GM18858 (cell line): ENCODE measurements at regions not wholly inside any gene's neighbourhood (a gene's known extent, or its start where the extent isn't known, plus 50 kb on each side); places are given as distances from the start of the nearest gene placed in this dataset.
"Not testable (repeated sequence)": the region's sequence is repeated elsewhere in the genome, so short reads cannot be mapped to it uniquely, and the experiment has no call there.

Experiments used
- ATAC-seq: cut with Tn5 transposase; IDR thresholded peaks from one replicate; pipeline ENCODE4 v1.9.1; 2021; ENCODE audit not compliant: unreplicated experiment

DNA sequence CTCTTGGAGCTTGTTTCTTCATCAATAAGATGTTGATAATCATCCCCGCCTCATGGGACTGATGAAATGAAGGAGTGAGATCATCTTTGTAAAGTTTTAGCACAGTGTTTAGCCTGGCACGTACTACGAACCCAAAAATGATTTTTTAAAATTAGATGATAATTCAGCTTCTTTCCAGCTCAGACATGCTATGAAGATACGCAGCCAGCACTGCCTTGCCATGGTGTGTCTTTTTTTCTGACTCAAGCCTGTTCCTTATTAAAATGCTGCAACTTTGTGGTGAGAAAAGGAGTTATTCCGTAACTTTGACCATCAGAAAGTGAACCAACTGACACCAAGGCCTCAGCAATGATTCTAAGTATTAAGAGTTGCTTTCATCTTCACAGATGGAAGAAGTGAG, 269.0 kb downstream of the LTN1 start:
- no peak for ATAC-seq

DNA sequence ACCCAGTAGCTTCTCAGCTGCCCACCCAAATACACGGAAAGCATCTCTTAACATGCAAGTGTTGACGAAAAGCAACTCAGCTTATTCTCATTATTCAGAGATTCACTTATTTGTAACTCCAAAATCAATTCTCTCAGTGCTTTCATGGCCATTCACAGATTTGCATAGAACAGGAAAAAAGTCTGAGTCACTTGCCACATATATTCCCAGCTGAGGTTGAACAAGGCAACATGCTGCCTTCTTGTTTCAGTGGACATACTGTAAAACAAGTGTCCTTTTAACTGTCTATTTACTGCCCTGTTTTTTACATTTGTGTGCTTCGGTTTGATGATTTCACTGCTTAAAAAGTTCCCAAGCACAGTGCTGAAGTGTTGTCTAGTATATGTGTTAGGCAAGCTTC, 273.0 kb downstream of the LTN1 start:
- no peak for ATAC-seq

- ATAC-seq: no peak
Observed at GRCh38 chr21:28714777-28715464, 277.8 kb downstream of the LTN1 start.

GRCh38 chr21:28712411-28712810, 280.3 kb downstream of the LTN1 start:
- no peak for ATAC-seq

GRCh38 chr21:28705616-28706015, 287.1 kb downstream of the LTN1 start:
- no peak for ATAC-seq

DNA sequence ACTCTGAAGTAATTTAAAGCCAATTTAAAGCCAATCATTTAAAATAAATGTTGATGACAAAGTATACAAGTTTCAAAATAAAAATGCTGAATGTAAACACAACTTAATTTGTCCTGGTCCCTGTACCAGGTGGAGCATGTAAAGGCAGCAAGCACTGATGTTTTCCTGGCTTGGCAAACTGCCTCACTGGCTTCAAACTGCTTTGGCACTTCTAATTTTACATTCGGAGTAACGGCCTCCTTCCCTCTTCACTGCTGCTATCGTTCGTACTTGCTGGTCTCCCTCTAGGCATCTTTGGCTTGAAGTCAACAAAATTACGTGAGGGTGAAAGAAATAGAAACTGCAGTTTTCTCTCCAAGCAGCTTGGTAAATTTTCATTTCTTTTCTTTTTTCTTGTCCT, 287.9 kb downstream of the LTN1 start:
- no peak for ATAC-seq

DNA sequence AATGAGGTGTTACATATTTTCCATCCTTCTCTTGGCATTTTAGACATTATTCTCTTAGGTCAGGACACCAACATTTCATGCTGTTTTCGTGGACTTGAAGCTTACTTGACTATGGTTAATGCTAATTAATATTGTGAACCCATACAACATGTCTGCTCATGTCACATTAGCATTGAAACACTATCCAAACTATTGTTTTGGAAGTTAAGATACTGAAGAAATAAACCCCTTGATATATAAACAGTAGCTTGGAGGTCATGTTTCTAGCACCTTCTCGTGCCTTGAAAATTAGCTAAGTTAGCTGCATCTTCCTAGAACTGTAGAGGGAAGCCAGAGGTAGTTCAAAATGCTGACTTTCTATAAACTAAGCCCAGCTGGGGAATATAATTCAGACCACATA, 288.8 kb downstream of the LTN1 start:
- no peak for ATAC-seq

- ATAC-seq: no peak
Observed at GRCh38 chr21:28699596-28700259, 292.9 kb downstream of the LTN1 start.

GRCh38 chr21:28699186-28699585, 293.5 kb downstream of the LTN1 start:
- ATAC-seq: no peak

DNA sequence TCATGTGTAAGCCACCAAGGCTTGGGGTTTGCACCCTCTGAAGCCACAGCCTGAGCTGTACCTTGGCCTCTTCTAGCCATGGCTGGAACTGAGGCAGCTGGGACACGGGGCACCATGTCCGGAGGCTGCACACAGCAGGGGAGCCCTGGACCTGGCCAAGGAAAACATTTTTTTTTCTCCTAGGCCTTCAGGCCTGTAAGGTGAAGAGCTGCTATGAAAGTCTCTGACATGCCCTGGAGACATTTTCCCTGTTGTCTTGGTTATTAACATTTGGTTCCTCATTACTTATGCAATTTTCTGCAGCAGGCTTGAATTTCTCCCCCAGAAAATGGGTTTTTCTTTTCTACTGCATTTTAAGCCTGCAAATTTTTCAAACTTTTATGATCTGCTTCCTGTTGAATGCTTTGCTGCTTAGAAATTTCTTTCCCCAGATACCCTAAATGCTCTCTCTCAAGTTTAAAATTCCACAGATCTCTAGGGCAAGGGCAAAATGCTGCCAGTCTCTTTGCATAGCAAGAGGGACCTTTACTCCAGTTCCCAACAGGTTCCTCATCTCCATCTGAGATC, 295.8 kb downstream of the LTN1 start:
- ATAC-seq: no peak

DNA sequence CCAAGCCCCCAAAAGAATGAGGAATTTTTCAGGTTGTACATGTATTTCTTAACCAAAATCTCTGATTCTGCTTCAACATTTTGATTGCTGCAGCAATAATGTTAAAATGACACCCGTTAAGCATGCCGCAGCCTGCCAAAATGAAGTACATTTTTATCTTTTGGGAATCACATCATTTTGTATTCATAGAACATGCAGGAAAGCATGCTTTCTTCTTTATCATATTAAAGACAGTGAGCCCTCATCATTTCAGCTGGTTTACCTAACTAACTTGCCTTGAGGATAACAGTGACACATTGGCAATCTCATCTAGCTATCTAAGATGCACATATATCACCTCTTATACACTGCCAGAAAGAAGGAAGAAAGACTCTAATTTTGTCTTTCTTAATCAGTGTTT, 299.2 kb downstream of the LTN1 start:
- ATAC-seq: no peak

DNA sequence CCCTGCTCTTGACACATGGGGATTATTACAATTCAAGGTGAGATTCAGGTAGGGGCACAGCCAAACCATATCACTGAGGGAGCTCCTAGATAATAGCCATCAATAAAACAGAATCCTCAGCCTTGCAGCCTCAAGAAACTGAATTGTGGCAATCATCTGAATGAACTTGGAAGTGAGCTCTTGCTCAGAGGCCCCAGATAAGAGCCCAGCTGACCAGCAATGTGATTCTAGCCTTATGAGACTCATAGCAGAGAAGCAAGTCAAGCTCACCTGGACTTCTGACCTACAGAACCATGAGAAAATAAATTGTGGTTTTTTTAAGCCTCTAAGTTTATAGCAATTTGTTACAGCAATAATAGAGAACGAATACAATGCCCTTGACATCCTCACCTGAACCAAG, 302.5 kb downstream of the LTN1 start:
- no peak for ATAC-seq

DNA sequence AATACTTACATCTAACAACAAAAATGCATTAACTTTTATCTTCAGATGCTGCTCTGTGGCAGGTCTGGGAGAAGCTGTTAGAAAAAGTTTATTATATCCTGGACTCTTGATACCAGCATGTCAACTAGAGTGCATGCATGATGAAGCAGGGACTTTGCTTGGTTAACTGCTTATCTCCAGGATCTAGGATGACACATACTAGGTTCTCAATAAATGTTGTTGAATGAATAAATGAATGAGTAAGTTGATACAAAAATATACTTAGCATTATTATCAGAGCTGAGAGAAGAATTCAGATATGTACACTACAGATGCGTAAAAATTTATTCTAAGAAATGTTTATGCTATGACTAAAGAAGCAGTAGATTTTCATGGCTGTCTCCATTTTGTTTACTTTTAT, 304.3 kb downstream of the LTN1 start:
- ATAC-seq: no peak

- no peak for ATAC-seq
Observed at GRCh38 chr21:28687586-28687985, 305.1 kb downstream of the LTN1 start.

DNA sequence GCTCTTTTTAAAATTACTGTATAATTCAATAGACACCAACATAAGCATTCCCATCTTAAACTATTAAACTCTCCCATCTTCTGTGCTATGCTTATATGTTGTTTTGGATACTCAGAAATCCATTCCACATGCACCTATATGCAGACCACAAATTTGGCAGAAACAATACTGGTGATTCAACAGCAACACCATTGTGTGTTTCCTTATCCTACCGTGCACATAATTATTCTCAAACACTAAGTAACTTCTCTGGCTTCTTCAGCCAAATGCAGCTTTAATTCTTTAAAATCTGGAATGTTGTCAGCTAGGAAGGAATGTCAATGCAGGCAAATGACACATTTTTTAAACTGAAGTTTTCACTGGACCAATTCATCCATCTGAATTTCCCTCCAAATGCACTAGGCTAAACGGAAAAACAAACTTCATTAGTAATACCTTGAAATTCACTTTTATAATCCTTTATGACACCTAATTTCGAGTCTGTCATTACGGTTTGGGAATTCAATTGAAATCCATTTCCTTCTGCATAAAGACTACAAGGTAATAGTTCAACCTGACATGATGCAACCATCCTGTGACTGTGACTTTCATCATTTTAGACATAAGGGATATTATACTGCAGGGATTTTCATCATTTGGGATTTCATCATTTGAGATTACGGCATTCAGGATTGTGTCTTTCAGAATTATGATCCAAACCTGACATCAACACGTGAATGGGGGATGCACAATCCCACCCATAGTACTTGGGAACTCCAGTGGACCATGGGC, 308.5 kb downstream of the LTN1 start:
- ATAC-seq: no peak

- ATAC-seq: not testable (repeated sequence)
Observed at GRCh38 chr21:28682884-28683283, 309.8 kb downstream of the LTN1 start.

DNA sequence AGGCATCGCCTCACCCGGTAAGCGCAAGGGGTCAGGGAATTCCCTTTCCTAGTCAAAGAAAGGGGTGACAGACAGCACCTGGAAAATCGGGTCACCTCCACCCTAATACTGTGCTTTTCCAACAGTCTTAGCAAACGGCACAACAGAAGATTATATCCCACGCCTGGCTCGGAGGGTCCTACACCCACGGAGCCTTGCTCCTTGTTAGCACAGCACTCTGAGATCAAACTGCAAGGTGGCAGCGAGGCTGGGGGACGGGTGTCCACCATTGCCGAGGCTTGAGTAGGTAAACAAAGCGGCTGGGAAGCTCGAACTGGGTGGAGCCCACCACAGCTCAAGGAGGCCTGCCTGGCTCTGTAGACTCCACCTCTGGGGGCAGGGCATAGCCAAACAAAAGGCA, 315.6 kb downstream of the LTN1 start:
- ATAC-seq: not testable (repeated sequence)

DNA sequence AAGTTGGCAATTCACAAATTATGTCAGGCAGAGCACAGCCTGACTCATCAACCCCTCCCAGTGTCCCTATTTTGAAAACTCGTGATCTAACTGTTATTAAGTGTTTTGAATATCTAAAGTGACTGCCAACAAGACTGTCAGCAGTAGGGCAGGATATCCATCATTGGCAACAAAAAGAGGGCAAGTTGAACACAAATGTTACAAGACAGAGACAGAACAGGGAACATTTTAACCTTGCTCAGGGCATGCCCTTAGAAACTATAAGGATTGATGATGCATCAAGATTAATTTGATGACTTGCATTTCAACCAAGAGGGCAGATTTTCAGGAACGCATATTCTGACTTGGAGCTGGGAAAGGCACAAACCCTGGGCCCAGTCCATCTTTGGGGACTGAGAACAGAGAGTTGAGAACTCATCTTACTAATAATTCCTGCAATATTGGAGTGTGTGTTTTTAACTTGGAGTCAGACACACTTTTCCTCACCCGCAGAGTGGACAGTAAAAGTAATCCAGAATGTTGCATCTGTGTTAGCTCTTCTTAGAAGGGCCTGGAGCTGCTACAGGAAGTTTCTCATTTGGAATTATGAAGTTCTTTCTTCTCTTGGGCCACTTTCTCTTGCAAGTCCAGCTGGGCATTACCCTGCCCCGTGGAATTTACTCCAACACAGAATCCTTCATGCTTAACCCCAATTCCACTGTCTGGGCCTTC, 317.2 kb downstream of the LTN1 start:
- no peak for ATAC-seq

DNA sequence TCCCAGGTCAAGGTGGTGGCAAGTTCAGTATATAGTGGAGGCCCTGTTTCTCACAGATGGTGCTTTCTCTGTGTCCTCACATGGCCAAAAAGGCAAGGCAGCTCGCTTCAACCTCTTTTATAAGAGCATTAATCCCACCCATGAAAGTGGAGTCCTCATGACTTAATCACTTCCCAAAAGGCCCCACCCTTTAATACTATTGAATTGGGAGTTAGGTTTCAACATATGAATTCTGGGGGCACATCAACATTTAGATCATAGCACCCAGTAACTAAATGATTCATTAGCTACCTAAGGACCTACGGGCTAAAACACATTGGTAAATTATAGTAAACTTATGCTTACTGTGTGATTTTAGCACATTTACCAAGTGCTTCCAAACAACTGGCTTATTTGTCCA, 317.9 kb downstream of the LTN1 start:
- no peak for ATAC-seq

- ATAC-seq: no peak
Observed at GRCh38 chr21:28671549-28672195, 321.0 kb downstream of the LTN1 start.
